MCF 10A (cell line): ENCODE measurements at regions not wholly inside any gene's neighbourhood (a gene's known extent, or its start where the extent isn't known, plus 50 kb on each side); places are given as distances from the start of the nearest gene placed in this dataset.
A peak's percentile ranks its signal among the peaks of the same experiment; 100 is the strongest.

ENCODE experiments used
- BruUV-seq: library from RNA; stranded (reverse); fragments of 400-500 nt; replicated peaks from 2 replicates; lab custom pipeline; 2021; lab: Mats Ljungman, UMichigan
- CTCF ChIA-PET: fragments of 300-600 bp; sonication (Branson Sonifier 250); formaldehyde crosslinking; extraction: SDS; loops from one replicate; lab custom pipeline; 2021; ENCODE audit warnings: antibody characterized with exemption, inconsistent platforms; lab: Yijun Ruan, JAX
- POLR2A ChIA-PET: fragments of 300-600, 350-650 bp; sonication (Branson Sonifier 250); formaldehyde crosslinking; extraction: SDS; loops from one replicate; lab custom pipeline; 2020; ENCODE audit warnings: antibody characterized with exemption, inconsistent platforms; lab: Yijun Ruan, JAX
- DNase-seq: peaks from one replicate; pipeline ENCODE4 v3.0.0-alpha.2; 2018; ENCODE audit not compliant: unreplicated experiment
- H3K27ac Mint-ChIP-seq: one replicate; pipeline ENCODE4 v1.8.0; 2022; ENCODE audit warnings: mild to moderate bottlenecking, low read depth, mixed read lengths; ENCODE audit not compliant: unreplicated experiment
- H3K27me3 Mint-ChIP-seq: one replicate; pipeline ENCODE4 v1.8.0; 2022; ENCODE audit warnings: mixed read lengths; ENCODE audit not compliant: insufficient read depth, unreplicated experiment
- H3K36me3 Mint-ChIP-seq: one replicate; pipeline ENCODE4 v1.8.0; 2022; ENCODE audit warnings: mild to moderate bottlenecking, moderate library complexity, mixed read lengths; ENCODE audit not compliant: insufficient read depth, unreplicated experiment
- H3K4me1 Mint-ChIP-seq: one replicate; pipeline ENCODE4 v1.8.0; 2022; ENCODE audit warnings: mixed read lengths; ENCODE audit not compliant: insufficient read depth, unreplicated experiment
- H3K4me3 Mint-ChIP-seq: one replicate; pipeline ENCODE4 v1.8.0; 2022; ENCODE audit warnings: mild to moderate bottlenecking, moderate library complexity, mixed read lengths; ENCODE audit not compliant: unreplicated experiment
- H3K9me3 Mint-ChIP-seq: one replicate; pipeline ENCODE4 v1.8.0; 2022; ENCODE audit warnings: mixed read lengths; ENCODE audit not compliant: unreplicated experiment
- CTCF ChIP-seq: fragments of 200-600 bp; IDR thresholded peaks from one replicate; pipeline ENCODE4 v1.8.0; 2022; ENCODE audit warnings: antibody characterized with exemption, mild to moderate bottlenecking; ENCODE audit not compliant: unreplicated experiment
- intact Hi-C: fragments of 100-400 bp; cut with micrococcal nuclease; formaldehyde crosslinking; loops from 2 replicates; pipeline ENCODE4 v1.14.1; 2022

- intact Hi-C loops = no loop called here
- no TSS peak for BruUV-seq
- Mint-ChIP-seq H3K27ac (no peak overlapping the region), H3K4me3 (no peak overlapping the region), H3K9me3 (peaks cover 8% of the 10 kb centered on the region), H3K4me1 (no peaks in the 10 kb centered on the region), H3K36me3 (no peaks in the 10 kb centered on the region), H3K27me3 (no peaks in the 10 kb centered on the region)
- ChIA-PET POLR2A (interaction anchor here (0.5 to 1.1 kb wide), 2 partner anchors 150 to 975 kb away, joined by 3 to 4 read pairs; no protein-coding TSS in a partner anchor), CTCF (no interaction called here)
- TF ChIP-seq CTCF = no peak
- no peak for DNase-seq
These were observed 154.6 kb upstream of the FAT1 start for GRCh38 chr4:186878203-186878776.

DNA sequence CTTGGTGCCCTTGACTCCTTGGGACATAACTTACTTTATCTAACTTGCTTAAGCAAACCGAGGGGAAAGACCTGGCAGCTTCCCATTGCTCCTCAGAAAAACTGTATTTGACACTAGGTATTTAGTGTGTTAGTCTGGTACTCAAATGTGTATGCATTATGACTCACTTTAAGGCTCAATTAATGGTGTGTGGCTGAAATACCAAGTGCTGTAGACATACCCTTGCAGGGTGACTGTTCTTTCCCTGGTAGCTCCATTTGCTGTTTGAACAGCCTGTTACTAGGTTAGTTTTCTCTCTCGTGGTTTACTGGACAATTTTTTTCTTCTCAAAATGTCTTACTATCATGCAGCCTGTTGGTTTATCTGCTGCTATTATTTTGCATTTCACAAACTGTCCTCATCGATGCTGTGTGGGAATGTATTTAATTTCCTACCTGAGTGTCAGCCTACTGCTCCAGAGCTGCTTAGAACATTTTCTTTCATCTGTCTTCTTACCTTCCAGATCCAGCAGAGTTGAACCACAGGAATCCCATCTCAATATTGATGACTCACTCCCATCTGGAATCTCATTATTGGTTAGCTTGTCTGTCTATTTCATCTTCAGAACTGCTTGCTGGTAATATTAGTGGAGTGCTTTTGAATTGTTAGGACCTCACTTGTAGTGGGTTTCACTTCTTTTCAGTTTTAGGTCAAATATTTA, 158.0 kb upstream of the FAT1 start:
- no peak for TF ChIP-seq CTCF
- intact Hi-C loops = no loop called here
- DNase-seq = peak; percentile 9
- Mint-ChIP-seq H3K9me3 (no peaks in the 10 kb centered on the region), H3K27me3 (no peaks in the 10 kb centered on the region), H3K36me3 (no peaks in the 10 kb centered on the region), H3K27ac (no peak overlapping the region), H3K4me1 (no peaks in the 10 kb centered on the region), H3K4me3 (no peak overlapping the region)
- CTCF ChIA-PET = interaction anchor here (0.5 to 0.7 kb wide), 2 partner anchors 27 to 58 kb away, joined by 3 to 4 read pairs; no protein-coding TSS in a partner anchor
- POLR2A ChIA-PET = interaction anchor here (0.6 to 1.2 kb wide), 2 partner anchors 15 to 69 kb away, joined by 3 read pairs; no protein-coding TSS in a partner anchor
- BruUV-seq = no TSS peak

DNA sequence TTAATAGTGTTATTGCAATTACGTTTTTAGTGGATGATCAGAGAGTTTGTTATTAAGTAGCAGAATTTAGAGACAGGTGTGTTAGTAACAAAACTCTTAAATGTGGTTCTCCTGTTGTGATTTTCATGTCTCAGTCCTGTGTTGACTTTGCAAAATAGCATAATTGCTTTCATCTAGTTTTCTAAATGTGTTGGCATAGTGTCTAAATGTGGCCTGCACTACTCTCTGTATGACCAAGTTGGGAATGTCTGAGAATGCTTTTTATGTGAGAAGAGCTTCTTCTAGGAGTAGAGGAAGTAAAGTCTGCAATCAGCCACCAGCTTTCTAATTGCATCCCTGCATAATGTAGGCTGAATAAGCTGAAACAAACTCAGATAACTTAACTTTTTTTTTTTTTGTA, 158.6 kb upstream of the FAT1 start:
- TF ChIP-seq CTCF = no peak
- Mint-ChIP-seq H3K27ac (no peak overlapping the region), H3K4me3 (no peak overlapping the region), H3K36me3 (no peaks in the 10 kb centered on the region), H3K27me3 (no peaks in the 10 kb centered on the region), H3K4me1 (peaks cover 6% of the 10 kb centered on the region), H3K9me3 (no peaks in the 10 kb centered on the region)
- intact Hi-C loops = no loop called here
- no TSS peak for BruUV-seq
- ChIA-PET CTCF (interaction anchor here (0.5 to 0.7 kb wide), 2 partner anchors 28 to 59 kb away, joined by 3 to 4 read pairs; no protein-coding TSS in a partner anchor), POLR2A (no interaction called here)
- DNase-seq = no peak

GRCh38 chr4:186885289-186885688, 161.6 kb upstream of the FAT1 start:
- no peak for TF ChIP-seq CTCF
- no peaks in the 10 kb centered on the region for H3K36me3 Mint-ChIP-seq
- peaks cover 11% of the 10 kb centered on the region for H3K4me1 Mint-ChIP-seq
- intact Hi-C loops = no loop called here
- H3K9me3 Mint-ChIP-seq = peaks cover 5% of the 10 kb centered on the region
- H3K27me3 Mint-ChIP-seq = no peaks in the 10 kb centered on the region
- BruUV-seq = no TSS peak
- ChIA-PET POLR2A (interaction anchor here (1.2 kb wide), 1 partner anchor 158 kb away, joined by 3 read pairs; no protein-coding TSS in a partner anchor), CTCF (interaction anchor here (0.9 kb wide), 1 partner anchor 13 kb away, joined by 4 read pairs; no protein-coding TSS in a partner anchor)
- DNase-seq = no peak
- no peak overlapping the region for H3K27ac Mint-ChIP-seq
- no peak overlapping the region for H3K4me3 Mint-ChIP-seq
